Upper lobe of left lung (tissue), 4 donors: ENCODE measurements at regions not wholly inside any gene's neighbourhood (a gene's known extent, or its start where the extent isn't known, plus 50 kb on each side); places are given as distances from the start of the nearest gene placed in this dataset.

Experiments
- EP300 ChIP-seq, 4 donors: sonication (generic); formaldehyde crosslinking; IDR thresholded peaks; one replicate each; pipeline ENCODE4 v1.5.1; 2017; ENCODE audit warnings: antibody characterized with exemption in 4 of 4, control low read depth in 2 of 4
- POLR2A ChIP-seq, 4 donors: fragments of 450-650 bp; IDR thresholded peaks; one replicate each; pipeline ENCODE4 v1.5.1; 2016 to 2017; ENCODE audit warnings: antibody characterized with exemption in 4 of 4, mild to moderate bottlenecking in 2 of 4
- TF ChIP-seq, protein P1 (sequence below), 6 experiments: fragments of 450-650 bp in 4 of 6; fragments of 200-600 bp in 2 of 6; sonication (generic) in 2 of 6; IDR thresholded peaks; one replicate each; pipeline ENCODE4 v1.5.1; 2016 to 2019; ENCODE audit warnings: antibody characterized with exemption in 6 of 6

DNA sequence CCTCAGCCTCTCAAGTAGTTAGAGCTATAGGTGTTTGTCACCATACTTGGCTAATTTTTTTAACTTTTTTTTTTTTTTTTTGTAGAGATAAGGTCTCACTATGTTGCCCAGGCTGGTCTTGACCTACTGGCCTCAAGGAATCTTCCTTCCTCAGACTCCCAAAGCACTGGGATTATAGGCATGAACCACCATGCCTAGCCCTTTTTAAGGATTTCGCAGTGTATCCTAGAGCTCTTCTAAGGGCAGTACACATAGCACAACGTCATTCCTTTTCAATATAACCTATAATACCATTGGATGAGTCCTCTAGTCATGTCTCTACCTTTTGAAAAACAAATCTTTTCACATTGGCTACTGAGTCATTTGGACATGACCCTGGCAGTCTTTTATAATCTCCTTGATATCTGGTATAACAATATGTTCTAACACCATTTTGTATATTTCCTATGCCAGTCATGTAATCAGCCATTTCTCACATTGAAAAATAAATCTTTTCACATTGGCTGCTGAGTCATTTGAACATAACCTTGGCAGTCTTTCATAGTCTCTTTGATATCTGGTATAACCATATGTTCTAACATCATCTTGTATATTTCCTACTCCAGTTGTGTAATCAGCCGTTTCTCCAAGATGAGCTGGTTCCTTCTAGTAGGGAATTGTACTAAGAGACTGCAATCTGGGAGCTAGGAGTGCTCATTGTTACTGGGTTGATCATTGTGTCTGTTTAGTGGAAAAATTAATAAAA lies 944.7 kb downstream of the MCTP2 start:
- TF ChIP-seq, protein P1, sequence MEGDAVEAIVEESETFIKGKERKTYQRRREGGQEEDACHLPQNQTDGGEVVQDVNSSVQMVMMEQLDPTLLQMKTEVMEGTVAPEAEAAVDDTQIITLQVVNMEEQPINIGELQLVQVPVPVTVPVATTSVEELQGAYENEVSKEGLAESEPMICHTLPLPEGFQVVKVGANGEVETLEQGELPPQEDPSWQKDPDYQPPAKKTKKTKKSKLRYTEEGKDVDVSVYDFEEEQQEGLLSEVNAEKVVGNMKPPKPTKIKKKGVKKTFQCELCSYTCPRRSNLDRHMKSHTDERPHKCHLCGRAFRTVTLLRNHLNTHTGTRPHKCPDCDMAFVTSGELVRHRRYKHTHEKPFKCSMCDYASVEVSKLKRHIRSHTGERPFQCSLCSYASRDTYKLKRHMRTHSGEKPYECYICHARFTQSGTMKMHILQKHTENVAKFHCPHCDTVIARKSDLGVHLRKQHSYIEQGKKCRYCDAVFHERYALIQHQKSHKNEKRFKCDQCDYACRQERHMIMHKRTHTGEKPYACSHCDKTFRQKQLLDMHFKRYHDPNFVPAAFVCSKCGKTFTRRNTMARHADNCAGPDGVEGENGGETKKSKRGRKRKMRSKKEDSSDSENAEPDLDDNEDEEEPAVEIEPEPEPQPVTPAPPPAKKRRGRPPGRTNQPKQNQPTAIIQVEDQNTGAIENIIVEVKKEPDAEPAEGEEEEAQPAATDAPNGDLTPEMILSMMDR (IDR thresholded peaks at IDR 0.05) = no peak
- TF ChIP-seq POLR2A (IDR thresholded peaks at IDR 0.05) = no peak
- no peak for TF ChIP-seq EP300 (IDR thresholded peaks at IDR 0.05)
